ENCODE measurements at regions not wholly inside any gene's neighbourhood (a gene's known extent, or its start where the extent isn't known, plus 50 kb on each side); places are given as distances from the start of the nearest gene placed in this dataset.

GRCh38 chr1:30632481-30632880, 90.9 kb downstream of the MATN1 start:
- Histone ChIP-seq H3K27me3 (ENCODE audit: control insufficient read depth, insufficient read depth, low read length) (0 out of 2 replicates have a peak, but pooled peaks cover 1% of the 10 kb centered on the region), H3K36me3 (ENCODE audit: control insufficient read depth, insufficient read depth, low read length) (no peaks in the 10 kb centered on the region), H3K4me3 (ENCODE audit: low read depth, low read length) (no peak overlapping the region)
- DNase-seq (ENCODE audit: low read depth), result no peak
- CTCF ChIA-PET, result no interaction called here
- TF ChIP-seq CTCF (IDR thresholded peaks at IDR 0.05; ENCODE audit: insufficient read depth, low read depth, low read length), result no peak
- POLR2A ChIA-PET, result no interaction called here

GRCh38 chr1:30631700-30632099, 91.7 kb downstream of the MATN1 start:
- DNase-seq (ENCODE audit: low read depth), result no peak
- no peak overlapping the region for H3K4me3 ChIP-seq (ENCODE audit: low read depth, low read length)
- no peak for TF ChIP-seq CTCF (IDR thresholded peaks at IDR 0.05; ENCODE audit: insufficient read depth, low read depth, low read length)
- no peaks in the 10 kb centered on the region for H3K36me3 ChIP-seq (ENCODE audit: control insufficient read depth, insufficient read depth, low read length)
- CTCF ChIA-PET, result no interaction called here
- POLR2A ChIA-PET, result no interaction called here
- H3K27me3 ChIP-seq (ENCODE audit: control insufficient read depth, insufficient read depth, low read length), result 0 out of 2 replicates have a peak, but pooled peaks cover 1% of the 10 kb centered on the region

DNA sequence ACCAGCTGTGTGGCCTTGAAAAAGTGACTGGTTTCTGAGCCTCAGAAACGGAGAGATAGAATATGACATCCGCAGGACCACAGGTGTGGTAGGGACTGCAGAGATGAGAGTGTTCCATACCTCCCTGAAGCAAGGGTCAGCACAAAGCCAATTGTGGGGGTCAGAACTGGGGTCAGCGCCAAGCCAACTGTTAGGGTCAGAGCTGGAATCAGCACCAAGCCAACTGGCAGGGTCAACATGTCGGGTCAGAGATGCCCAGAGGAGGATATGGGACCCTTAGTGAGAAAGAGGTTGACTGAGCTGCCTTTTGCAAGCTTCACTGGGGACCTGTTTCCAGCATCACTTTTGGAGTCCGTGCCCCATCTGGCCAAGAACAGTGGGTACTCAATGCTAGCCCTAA, 93.9 kb downstream of the MATN1 start:
- H3K36me3 ChIP-seq (ENCODE audit: control insufficient read depth, insufficient read depth, low read length), result no peaks in the 10 kb centered on the region
- no peak for TF ChIP-seq CTCF (IDR thresholded peaks at IDR 0.05; ENCODE audit: insufficient read depth, low read depth, low read length)
- no peaks in the 10 kb centered on the region for H3K27me3 ChIP-seq (ENCODE audit: control insufficient read depth, insufficient read depth, low read length)
- no peak for DNase-seq (ENCODE audit: low read depth)
- POLR2A ChIA-PET, result no interaction called here
- CTCF ChIA-PET, result no interaction called here
- no peak overlapping the region for H3K4me3 ChIP-seq (ENCODE audit: low read depth, low read length)

DNA sequence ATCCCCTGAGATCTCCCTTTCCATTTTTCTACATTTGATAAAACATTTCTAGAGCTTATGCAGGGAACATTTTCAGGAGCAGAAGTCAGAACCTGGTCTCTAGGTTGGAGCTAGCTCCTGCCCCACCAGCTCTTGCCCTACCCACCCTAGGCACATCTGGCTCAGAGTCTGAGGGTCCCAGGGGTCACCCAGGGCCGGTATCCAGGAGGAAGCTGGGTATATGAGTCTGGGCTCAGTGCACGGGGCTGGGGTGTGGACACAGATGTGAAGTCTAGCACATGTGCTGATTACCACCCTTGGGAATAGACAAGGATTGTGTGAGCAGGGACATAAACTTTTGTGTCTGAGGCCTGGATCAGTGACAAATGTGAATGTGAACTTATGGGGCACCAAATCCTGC, 95.4 kb downstream of the MATN1 start:
- POLR2A ChIA-PET, result no interaction called here
- no peak for TF ChIP-seq CTCF (IDR thresholded peaks at IDR 0.05; ENCODE audit: insufficient read depth, low read depth, low read length)
- DNase-seq (ENCODE audit: low read depth), result no peak
- Histone ChIP-seq H3K36me3 (ENCODE audit: control insufficient read depth, insufficient read depth, low read length) (no peaks in the 10 kb centered on the region), H3K4me3 (ENCODE audit: low read depth, low read length) (no peak overlapping the region), H3K27me3 (ENCODE audit: control insufficient read depth, insufficient read depth, low read length) (no peaks in the 10 kb centered on the region)
- CTCF ChIA-PET, result interaction anchor here (0.9 kb wide), 1 partner anchor 13 kb away, joined by 3 read pairs; no protein-coding TSS in a partner anchor

- POLR2A ChIA-PET, result no interaction called here
- H3K36me3 ChIP-seq (ENCODE audit: control insufficient read depth, insufficient read depth, low read length), result no peaks in the 10 kb centered on the region
- no peak for DNase-seq (ENCODE audit: low read depth)
- CTCF ChIA-PET, result interaction anchor here (0.6 kb wide), 1 partner anchor 845 kb away, joined by 3 read pairs; no protein-coding TSS in a partner anchor
- no peaks in the 10 kb centered on the region for H3K27me3 ChIP-seq (ENCODE audit: control insufficient read depth, insufficient read depth, low read length)
- no peak for TF ChIP-seq CTCF (IDR thresholded peaks at IDR 0.05; ENCODE audit: insufficient read depth, low read depth, low read length)
- H3K4me3 ChIP-seq (ENCODE audit: low read depth, low read length), result no peak overlapping the region
Observed at GRCh38 chr1:30627206-30627605, 96.2 kb downstream of the MATN1 start.

All from BJ (cell line).